Parathyroid adenoma (tissue), 2 donors: ENCODE measurements at regions not wholly inside any gene's neighbourhood (a gene's known extent, or its start where the extent isn't known, plus 50 kb on each side); places are given as distances from the start of the nearest gene placed in this dataset.

ENCODE experiments used
- H2AFZ ChIP-seq: fragments of 300-600 bp; sonication (generic); one replicate; pipeline ENCODE4 v1.7.0; 2017; ENCODE audit warnings: antibody characterized with exemption, mild to moderate bottlenecking
- H3K27ac ChIP-seq: fragments of 300-600 bp; sonication (generic); one replicate; pipeline ENCODE4 v1.7.0; 2017
- H3K27me3 ChIP-seq: fragments of 300-600 bp; sonication (generic); one replicate; pipeline ENCODE4 v1.7.0; 2017; ENCODE audit warnings: low read length; ENCODE audit not compliant: control insufficient read depth, insufficient read depth
- H3K36me3 ChIP-seq: fragments of 300-600 bp; sonication (generic); one replicate; pipeline ENCODE4 v1.7.0; 2017; ENCODE audit warnings: low read length; ENCODE audit not compliant: control insufficient read depth, insufficient read depth
- H3K4me1 ChIP-seq: fragments of 300-600 bp; sonication (generic); one replicate; pipeline ENCODE4 v1.7.0; 2017; ENCODE audit warnings: control low read depth
- H3K4me2 ChIP-seq: fragments of 300-600 bp; sonication (generic); one replicate; pipeline ENCODE4 v1.7.0; 2017; ENCODE audit warnings: low read length
- H3K4me3 ChIP-seq: fragments of 300-600 bp; sonication (generic); one replicate; pipeline ENCODE4 v1.7.0; 2017; ENCODE audit warnings: low read depth, low read length
- H3K79me2 ChIP-seq: fragments of 300-600 bp; sonication (generic); one replicate; pipeline ENCODE4 v1.7.0; 2017; ENCODE audit warnings: control low read depth
- H3K9ac ChIP-seq: fragments of 300-600 bp; sonication (generic); one replicate; pipeline ENCODE4 v1.7.0; 2017; ENCODE audit warnings: mild to moderate bottlenecking
- H3K9me3 ChIP-seq: fragments of 300-600 bp; sonication (generic); one replicate; pipeline ENCODE4 v1.7.0; 2017; ENCODE audit warnings: low read length; ENCODE audit not compliant: control insufficient read depth
- CTCF ChIP-seq: fragments of 300-600 bp; sonication (generic); IDR thresholded peaks from one replicate; pipeline ENCODE4 v1.7.0; 2017; ENCODE audit warnings: antibody characterized with exemption, mild to moderate bottlenecking
- donor health status: primary hyperparathyroidism.

GRCh38 chr10:111234234-111234913 is 157.5 kb downstream of the ADRA2A start:
- H3K4me3 ChIP-seq, result no peak overlapping the region
- no peaks in the 10 kb centered on the region for H3K36me3 ChIP-seq
- no peaks in the 10 kb centered on the region for H3K9me3 ChIP-seq
- no peak overlapping the region for H2AFZ ChIP-seq
- H3K27me3 ChIP-seq, result no peaks in the 10 kb centered on the region
- H3K4me1 ChIP-seq, result no peaks in the 10 kb centered on the region
- no peak overlapping the region for H3K27ac ChIP-seq
- H3K79me2 ChIP-seq, result no peaks in the 10 kb centered on the region
- H3K9ac ChIP-seq, result no peak overlapping the region
- no peak for TF ChIP-seq CTCF
- H3K4me2 ChIP-seq, result no peak overlapping the region

GRCh38 chr10:111234914-111235302 is 158.1 kb downstream of the ADRA2A start:
- Histone ChIP-seq H2AFZ (no peak overlapping the region), H3K4me3 (no peak overlapping the region), H3K27ac (no peak overlapping the region), H3K4me2 (no peak overlapping the region), H3K4me1 (no peaks in the 10 kb centered on the region), H3K9me3 (no peaks in the 10 kb centered on the region), H3K79me2 (no peaks in the 10 kb centered on the region), H3K27me3 (no peaks in the 10 kb centered on the region), H3K9ac (no peak overlapping the region), H3K36me3 (no peaks in the 10 kb centered on the region)
- TF ChIP-seq CTCF, result no peak

- TF ChIP-seq CTCF, result no peak
- H3K9ac ChIP-seq, result no peak overlapping the region
- no peaks in the 10 kb centered on the region for H3K79me2 ChIP-seq
- H3K27me3 ChIP-seq, result no peaks in the 10 kb centered on the region
- H3K4me2 ChIP-seq, result no peak overlapping the region
- H3K4me3 ChIP-seq, result no peak overlapping the region
- no peak overlapping the region for H2AFZ ChIP-seq
- H3K36me3 ChIP-seq, result no peaks in the 10 kb centered on the region
- no peaks in the 10 kb centered on the region for H3K4me1 ChIP-seq
- no peaks in the 10 kb centered on the region for H3K9me3 ChIP-seq
- no peak overlapping the region for H3K27ac ChIP-seq
Measured at GRCh38 chr10:111240348-111240747, 163.5 kb downstream of the ADRA2A start.

- Histone ChIP-seq H3K27me3 (no peaks in the 10 kb centered on the region), H3K36me3 (no peaks in the 10 kb centered on the region), H3K9ac (no peak overlapping the region), H3K4me2 (no peak overlapping the region), H3K9me3 (no peaks in the 10 kb centered on the region), H3K4me1 (no peaks in the 10 kb centered on the region), H3K4me3 (no peak overlapping the region), H2AFZ (no peak overlapping the region), H3K79me2 (no peaks in the 10 kb centered on the region), H3K27ac (no peak overlapping the region)
- TF ChIP-seq CTCF, result no peak
Measured at GRCh38 chr10:111243126-111243525, 166.3 kb downstream of the ADRA2A start.

GRCh38 chr10:111246136-111246535 is 169.3 kb downstream of the ADRA2A start:
- H3K36me3 ChIP-seq, result no peaks in the 10 kb centered on the region
- H2AFZ ChIP-seq, result no peak overlapping the region
- no peak overlapping the region for H3K4me2 ChIP-seq
- H3K9ac ChIP-seq, result no peak overlapping the region
- no peak overlapping the region for H3K27ac ChIP-seq
- H3K27me3 ChIP-seq, result no peaks in the 10 kb centered on the region
- no peak for TF ChIP-seq CTCF
- no peak overlapping the region for H3K4me3 ChIP-seq
- H3K79me2 ChIP-seq, result no peaks in the 10 kb centered on the region
- no peaks in the 10 kb centered on the region for H3K4me1 ChIP-seq
- H3K9me3 ChIP-seq, result no peaks in the 10 kb centered on the region
